PC-3 (cell line): ENCODE measurements at regions not wholly inside any gene's neighbourhood (a gene's known extent, or its start where the extent isn't known, plus 50 kb on each side); places are given as distances from the start of the nearest gene placed in this dataset.

Experiments
- ATAC-seq: fragments of 200-7000 bp; cut with Tn5 transposase; 2 replicates; pipeline ENCODE4 v1.9.1; 2020; ENCODE audit warnings: mild to moderate bottlenecking, moderate library complexity
- BruUV-seq: library from RNA; stranded (reverse); fragments of 400-500 nt; replicated peaks from 2 replicates; lab custom pipeline; 2021; lab: Mats Ljungman, UMichigan
- CTCF ChIA-PET: fragments of 300-600 bp; sonication (Branson Sonifier 250); formaldehyde crosslinking; loops from one replicate; lab custom pipeline; 2022; ENCODE audit warnings: antibody characterized with exemption; lab: Charles Lee
- POLR2A ChIA-PET: fragments of 300-600 bp; sonication (Branson Sonifier 250); formaldehyde crosslinking; loops from one replicate; lab custom pipeline; 2022; ENCODE audit warnings: antibody characterized with exemption; ENCODE audit not compliant: unreplicated experiment; lab: Charles Lee
- DNase-seq: peaks from one replicate; pipeline ENCODE4 v3.0.0-alpha.2; 2015
- H2AFZ ChIP-seq: fragments of 300-600 bp; sonication (generic); 2 replicates; pipeline ENCODE4 v1.6.0; 2016; ENCODE audit warnings: antibody characterized with exemption, low read length
- H3F3A ChIP-seq: fragments of 300-600 bp; sonication (generic); one replicate; pipeline ENCODE4 v1.6.0; 2017; ENCODE audit warnings: antibody characterized with exemption, low read length, control low read depth, mild to moderate bottlenecking; ENCODE audit not compliant: unreplicated experiment
- H3K27ac ChIP-seq: fragments of 300-600 bp; sonication (generic); 2 replicates; pipeline ENCODE4 v1.5.1; 2016; ENCODE audit warnings: mild to moderate bottlenecking, low read length
- H3K27me3 ChIP-seq: fragments of 300-600 bp; sonication (generic); 2 replicates; pipeline ENCODE4 v1.6.1; 2016; ENCODE audit warnings: low read length, mixed read lengths
- H3K36me3 ChIP-seq: fragments of 300-600 bp; sonication (generic); 2 replicates; pipeline ENCODE4 v1.6.1; 2016; ENCODE audit warnings: low read depth, mixed run types, low read length, mixed read lengths
- H3K4me1 ChIP-seq: fragments of 300-600 bp; sonication (generic); 2 replicates; pipeline ENCODE4 v1.5.1; 2016; ENCODE audit warnings: low read length; ENCODE audit not compliant: insufficient read depth
- H3K4me2 ChIP-seq: fragments of 300-600 bp; sonication (generic); 2 replicates; pipeline ENCODE4 v1.6.0; 2016; ENCODE audit warnings: low read length
- H3K4me3 ChIP-seq: fragments of 300-600 bp; sonication (generic); 2 replicates; pipeline ENCODE4 v1.5.1; 2016; ENCODE audit warnings: mild to moderate bottlenecking, low read length, mixed read lengths
- H3K79me2 ChIP-seq: fragments of 300-600 bp; sonication (generic); 2 replicates; pipeline ENCODE4 v1.6.1; 2017; ENCODE audit warnings: low read length, mixed read lengths
- H3K9ac ChIP-seq: fragments of 300-600 bp; sonication (generic); 2 replicates; pipeline ENCODE4 v1.6.0; 2016; ENCODE audit warnings: mild to moderate bottlenecking, low read length
- H3K9me2 ChIP-seq: fragments of 300-600 bp; sonication (generic); replicated peaks from 2 replicates; pipeline ENCODE4 v1.6.1; 2016; ENCODE audit warnings: mixed run types, low read length, mixed read lengths
- H3K9me3 ChIP-seq: fragments of 300-600 bp; sonication (generic); 2 replicates; pipeline ENCODE4 v1.6.1; 2016; ENCODE audit warnings: low read length, mixed read lengths
- H4K20me1 ChIP-seq: fragments of 300-600 bp; sonication (generic); 2 replicates; pipeline ENCODE4 v1.6.1; 2016; ENCODE audit warnings: low read length, mixed read lengths
- CTCF ChIP-seq: fragments of 300-600 bp; sonication (generic); conservative IDR thresholded peaks from 2 replicates; pipeline ENCODE4 v1.5.1; 2017; ENCODE audit warnings: antibody characterized with exemption, low read depth, mild to moderate bottlenecking, low read length
- EZH2 ChIP-seq: fragments of 300-600 bp; sonication (generic); IDR thresholded peaks from one replicate; pipeline ENCODE4 v1.6.1; 2017; ENCODE audit warnings: antibody characterized with exemption, mild to moderate bottlenecking, low read length; ENCODE audit not compliant: unreplicated experiment
- EZH2phosphoT487 ChIP-seq: fragments of 300-600 bp; sonication (generic); IDR thresholded peaks from 2 replicates; pipeline ENCODE4 v1.6.1; 2018; ENCODE audit warnings: mild to moderate bottlenecking, antibody characterized with exemption, low read length, borderline replicate concordance
- intact Hi-C: fragments of 100-400 bp; cut with micrococcal nuclease; formaldehyde crosslinking; loops from 2 replicates; pipeline ENCODE4 v1.9.0; 2023

GRCh38 chr19:30879225-30879624, 470.0 kb downstream of the TSHZ3 start:
- Histone ChIP-seq H3K9me3 (no peaks in the 10 kb centered on the region), H3K9ac (no peak overlapping the region), H3K27ac (no peak overlapping the region), H3K9me2 (no peaks in the 10 kb centered on the region), H3K4me3 (no peak overlapping the region), H3K4me2 (no peak overlapping the region), H3K4me1 (no peaks in the 10 kb centered on the region), H2AFZ (no peak overlapping the region), H4K20me1 (no peaks in the 10 kb centered on the region), H3K79me2 (no peaks in the 10 kb centered on the region), H3K27me3 (no peaks in the 10 kb centered on the region), H3K36me3 (no peaks in the 10 kb centered on the region), H3F3A (no peaks in the 10 kb centered on the region)
- ChIA-PET CTCF (no interaction called here), POLR2A (no interaction called here)
- no peak for DNase-seq
- ATAC-seq = no peak
- TF ChIP-seq CTCF (no peak), EZH2 (no peak), EZH2phosphoT487 (no peak)
- BruUV-seq = no TSS peak
- intact Hi-C loops = no loop called here

- no peak for ATAC-seq
- no peaks in the 10 kb centered on the region for H3K27me3 ChIP-seq
- intact Hi-C loops = no loop called here
- H3K9ac ChIP-seq = no peak overlapping the region
- ChIA-PET CTCF (no interaction called here), POLR2A (no interaction called here)
- H3K36me3 ChIP-seq = no peaks in the 10 kb centered on the region
- no peaks in the 10 kb centered on the region for H3K4me1 ChIP-seq
- no peak overlapping the region for H3K27ac ChIP-seq
- no peaks in the 10 kb centered on the region for H3K9me2 ChIP-seq
- H3K4me2 ChIP-seq = no peak overlapping the region
- no TSS peak for BruUV-seq
- H2AFZ ChIP-seq = no peak overlapping the region
- no peak for DNase-seq
- TF ChIP-seq CTCF (no peak), EZH2phosphoT487 (no peak), EZH2 (no peak)
- no peaks in the 10 kb centered on the region for H3F3A ChIP-seq
- H3K4me3 ChIP-seq = no peak overlapping the region
- H3K9me3 ChIP-seq = no peaks in the 10 kb centered on the region
- no peaks in the 10 kb centered on the region for H3K79me2 ChIP-seq
- no peaks in the 10 kb centered on the region for H4K20me1 ChIP-seq
Measured at GRCh38 chr19:30878495-30878894, 470.7 kb downstream of the TSHZ3 start.

- ChIA-PET POLR2A (no interaction called here), CTCF (no interaction called here)
- no peaks in the 10 kb centered on the region for H3K36me3 ChIP-seq
- no peaks in the 10 kb centered on the region for H4K20me1 ChIP-seq
- DNase-seq (no peak), ATAC-seq (no peak)
- H3K4me2 ChIP-seq = no peak overlapping the region
- H3K4me3 ChIP-seq = no peak overlapping the region
- H2AFZ ChIP-seq = no peak overlapping the region
- intact Hi-C loops = no loop called here
- no TSS peak for BruUV-seq
- no peaks in the 10 kb centered on the region for H3K4me1 ChIP-seq
- H3K9ac ChIP-seq = no peak overlapping the region
- no peak overlapping the region for H3K27ac ChIP-seq
- H3K9me3 ChIP-seq = no peaks in the 10 kb centered on the region
- no peak for TF ChIP-seq CTCF
- TF ChIP-seq EZH2 = no peak
- TF ChIP-seq EZH2phosphoT487 = no peak
- H3K27me3 ChIP-seq = no peaks in the 10 kb centered on the region
- no peaks in the 10 kb centered on the region for H3F3A ChIP-seq
- no peaks in the 10 kb centered on the region for H3K79me2 ChIP-seq
- H3K9me2 ChIP-seq = no peaks in the 10 kb centered on the region
Measured at GRCh38 chr19:30877661-30878113, 471.5 kb downstream of the TSHZ3 start.
